Activated naive CD8-positive, alpha-beta T cell treated with anti-CD3 and anti-CD28 coated beads for 36 hours (primary cell): ENCODE measurements at regions not wholly inside any gene's neighbourhood (a gene's known extent, or its start where the extent isn't known, plus 50 kb on each side); places are given as distances from the start of the nearest gene placed in this dataset.
"Not testable (repeated sequence)": the region's sequence is repeated elsewhere in the genome, so short reads cannot be mapped to it uniquely, and the experiment has no call there.

ENCODE experiments used
- DNase-seq: peaks from one replicate; pipeline ENCODE4 v3.0.0; 2021
- H3K27ac Mint-ChIP-seq: one replicate; pipeline ENCODE4 v1.8.0; 2022; ENCODE audit warnings: mild to moderate bottlenecking, moderate library complexity, mixed read lengths
- H3K27me3 Mint-ChIP-seq: one replicate; pipeline ENCODE4 v1.8.0; 2022; ENCODE audit warnings: mild to moderate bottlenecking, mixed read lengths
- H3K36me3 Mint-ChIP-seq: one replicate; pipeline ENCODE4 v1.8.0; 2021; ENCODE audit warnings: mild to moderate bottlenecking, mixed read lengths
- H3K4me1 Mint-ChIP-seq: one replicate; pipeline ENCODE4 v1.8.0; 2021; ENCODE audit warnings: mixed read lengths
- H3K4me3 Mint-ChIP-seq: one replicate; pipeline ENCODE4 v1.8.0; 2022; ENCODE audit warnings: mild to moderate bottlenecking, moderate library complexity, mixed read lengths
- H3K9me3 Mint-ChIP-seq: one replicate; pipeline ENCODE4 v1.8.0; 2022; ENCODE audit warnings: mixed read lengths

- Mint-ChIP-seq H3K27me3 (no peaks in the 10 kb centered on the region), H3K27ac (no peak overlapping the region)
Observed at GRCh38 chr5:105882956-105883481, 1787.7 kb downstream of the EFNA5 start.

GRCh38 chr5:105878402-105878801 lies 1792.3 kb downstream of the EFNA5 start:
- no peak for DNase-seq
- Mint-ChIP-seq H3K4me1 (no peaks in the 10 kb centered on the region), H3K27ac (no peak overlapping the region), H3K27me3 (no peaks in the 10 kb centered on the region), H3K9me3 (peaks cover 2% of the 10 kb centered on the region), H3K36me3 (no peaks in the 10 kb centered on the region), H3K4me3 (no peak overlapping the region)

More at GRCh38 chr5:105882956-105883481, 1787.7 kb downstream of the EFNA5 start:
- Mint-ChIP-seq H3K36me3 (no peaks in the 10 kb centered on the region), H3K4me3 (no peak overlapping the region), H3K4me1 (no peaks in the 10 kb centered on the region), H3K9me3 (peaks cover 2% of the 10 kb centered on the region)
- DNase-seq: no peak

- H3K4me3 Mint-ChIP-seq: no peak overlapping the region
- H3K27ac Mint-ChIP-seq: no peak overlapping the region
- DNase-seq: no peak
- H3K4me1 Mint-ChIP-seq: no peaks in the 10 kb centered on the region
- H3K9me3 Mint-ChIP-seq: peaks cover 7% of the 10 kb centered on the region
- no peaks in the 10 kb centered on the region for H3K27me3 Mint-ChIP-seq
- no peaks in the 10 kb centered on the region for H3K36me3 Mint-ChIP-seq
Observed at GRCh38 chr5:105877592-105877991, 1793.1 kb downstream of the EFNA5 start.

GRCh38 chr5:105874316-105874715 lies 1796.4 kb downstream of the EFNA5 start:
- no peaks in the 10 kb centered on the region for H3K4me1 Mint-ChIP-seq
- H3K27me3 Mint-ChIP-seq: no peaks in the 10 kb centered on the region
- no peak overlapping the region for H3K4me3 Mint-ChIP-seq
- no peak for DNase-seq
- no peak overlapping the region for H3K27ac Mint-ChIP-seq
- no peaks in the 10 kb centered on the region for H3K36me3 Mint-ChIP-seq
- peaks cover 11% of the 10 kb centered on the region for H3K9me3 Mint-ChIP-seq

- Mint-ChIP-seq H3K36me3 (no peaks in the 10 kb centered on the region), H3K27ac (no peak overlapping the region), H3K4me3 (no peak overlapping the region), H3K9me3 (peaks cover 9% of the 10 kb centered on the region), H3K27me3 (no peaks in the 10 kb centered on the region), H3K4me1 (no peaks in the 10 kb centered on the region)
- no peak for DNase-seq
Observed at GRCh38 chr5:105872569-105873270, 1798.0 kb downstream of the EFNA5 start.

GRCh38 chr5:105868038-105868780 lies 1802.5 kb downstream of the EFNA5 start:
- Mint-ChIP-seq H3K4me3 (no peak overlapping the region), H3K9me3 (peaks cover 24% of the 10 kb centered on the region), H3K27ac (no peak overlapping the region), H3K36me3 (no peaks in the 10 kb centered on the region), H3K27me3 (no peaks in the 10 kb centered on the region), H3K4me1 (no peaks in the 10 kb centered on the region)
- DNase-seq: no peak

- H3K36me3 Mint-ChIP-seq: no peaks in the 10 kb centered on the region
- no peak for DNase-seq
- H3K4me1 Mint-ChIP-seq: no peaks in the 10 kb centered on the region
- H3K4me3 Mint-ChIP-seq: no peak overlapping the region
- peaks cover 19% of the 10 kb centered on the region for H3K9me3 Mint-ChIP-seq
- no peak overlapping the region for H3K27ac Mint-ChIP-seq
- no peaks in the 10 kb centered on the region for H3K27me3 Mint-ChIP-seq
Observed at GRCh38 chr5:105865834-105866233, 1804.9 kb downstream of the EFNA5 start.

- H3K4me1 Mint-ChIP-seq, H3K4me3 Mint-ChIP-seq, H3K27me3 Mint-ChIP-seq, H3K27ac Mint-ChIP-seq, H3K36me3 Mint-ChIP-seq, DNase-seq: not testable (repeated sequence)
- peaks cover 17% of the 10 kb centered on the region for H3K9me3 Mint-ChIP-seq
Observed at GRCh38 chr5:105859350-105859749, 1811.4 kb downstream of the EFNA5 start.

GRCh38 chr5:105849701-105850100 lies 1821.0 kb downstream of the EFNA5 start:
- Mint-ChIP-seq H3K4me3 (no peak overlapping the region), H3K27ac (no peak overlapping the region), H3K27me3 (no peaks in the 10 kb centered on the region), H3K4me1 (no peaks in the 10 kb centered on the region), H3K9me3 (peaks cover 1% of the 10 kb centered on the region), H3K36me3 (no peaks in the 10 kb centered on the region)
- DNase-seq: no peak

GRCh38 chr5:105840800-105841199 lies 1829.9 kb downstream of the EFNA5 start:
- H3K27ac Mint-ChIP-seq: no peak overlapping the region
- no peak for DNase-seq
- H3K4me1 Mint-ChIP-seq: no peaks in the 10 kb centered on the region
- H3K27me3 Mint-ChIP-seq: no peaks in the 10 kb centered on the region
- H3K4me3 Mint-ChIP-seq: no peak overlapping the region
- H3K9me3 Mint-ChIP-seq: peaks cover 7% of the 10 kb centered on the region
- H3K36me3 Mint-ChIP-seq: no peaks in the 10 kb centered on the region

- H3K9me3 Mint-ChIP-seq: peaks cover 7% of the 10 kb centered on the region
- H3K27ac Mint-ChIP-seq: no peak overlapping the region
- no peaks in the 10 kb centered on the region for H3K27me3 Mint-ChIP-seq
- no peaks in the 10 kb centered on the region for H3K36me3 Mint-ChIP-seq
- DNase-seq: no peak
- no peaks in the 10 kb centered on the region for H3K4me1 Mint-ChIP-seq
- no peak overlapping the region for H3K4me3 Mint-ChIP-seq
Observed at GRCh38 chr5:105836887-105837286, 1833.8 kb downstream of the EFNA5 start.

- no peak overlapping the region for H3K4me3 Mint-ChIP-seq
- H3K27ac Mint-ChIP-seq: no peak overlapping the region
- H3K9me3 Mint-ChIP-seq: peaks cover 7% of the 10 kb centered on the region
- DNase-seq: no peak
- H3K36me3 Mint-ChIP-seq: no peaks in the 10 kb centered on the region
- no peaks in the 10 kb centered on the region for H3K4me1 Mint-ChIP-seq
- H3K27me3 Mint-ChIP-seq: no peaks in the 10 kb centered on the region
Observed at GRCh38 chr5:105836268-105836667, 1834.5 kb downstream of the EFNA5 start.

GRCh38 chr5:105828821-105829220 lies 1841.9 kb downstream of the EFNA5 start:
- Mint-ChIP-seq H3K27ac (no peak overlapping the region), H3K36me3 (no peaks in the 10 kb centered on the region)

GRCh38 chr5:105821800-105822199 lies 1848.9 kb downstream of the EFNA5 start:
- peaks cover 5% of the 10 kb centered on the region for H3K9me3 Mint-ChIP-seq
- no peaks in the 10 kb centered on the region for H3K4me1 Mint-ChIP-seq
- H3K27ac Mint-ChIP-seq: no peak overlapping the region
- no peak for DNase-seq
- no peak overlapping the region for H3K4me3 Mint-ChIP-seq
- H3K36me3 Mint-ChIP-seq: no peaks in the 10 kb centered on the region
- no peaks in the 10 kb centered on the region for H3K27me3 Mint-ChIP-seq

More at GRCh38 chr5:105828821-105829220, 1841.9 kb downstream of the EFNA5 start:
- Mint-ChIP-seq H3K4me3 (no peak overlapping the region), H3K9me3 (peaks cover 2% of the 10 kb centered on the region), H3K27me3 (no peaks in the 10 kb centered on the region), H3K4me1 (no peaks in the 10 kb centered on the region)
- no peak for DNase-seq

GRCh38 chr5:105817914-105818313 lies 1852.8 kb downstream of the EFNA5 start:
- no peak for DNase-seq
- Mint-ChIP-seq H3K4me1 (no peaks in the 10 kb centered on the region), H3K9me3 (peaks cover 6% of the 10 kb centered on the region), H3K4me3 (no peak overlapping the region), H3K27me3 (no peaks in the 10 kb centered on the region), H3K36me3 (no peaks in the 10 kb centered on the region), H3K27ac (no peak overlapping the region)

- H3K4me3 Mint-ChIP-seq: no peak overlapping the region
- no peak for DNase-seq
- no peaks in the 10 kb centered on the region for H3K4me1 Mint-ChIP-seq
- no peaks in the 10 kb centered on the region for H3K36me3 Mint-ChIP-seq
- no peaks in the 10 kb centered on the region for H3K27me3 Mint-ChIP-seq
- no peak overlapping the region for H3K27ac Mint-ChIP-seq
- peaks cover 7% of the 10 kb centered on the region for H3K9me3 Mint-ChIP-seq
Observed at GRCh38 chr5:105817416-105817815, 1853.3 kb downstream of the EFNA5 start.
